Stomach (tissue), 8 donors: ENCODE measurements at regions not wholly inside any gene's neighbourhood (a gene's known extent, or its start where the extent isn't known, plus 50 kb on each side); places are given as distances from the start of the nearest gene placed in this dataset.

Experiments used
- DNase-seq, 2 donors: peaks; one replicate each; pipeline versions ENCODE4 v3.0.0 to v3.0.0-alpha.2; 2013 to 2019
- H3K27ac ChIP-seq, 5 donors: fragments of 200-600 bp in 4 of 5; sonication (generic) in 4 of 5; one replicate each; pipeline ENCODE4 v1.5.1; 2013 to 2019; ENCODE audit warnings: mild to moderate bottlenecking in 1 of 5, moderate library complexity in 1 of 5
- H3K27me3 ChIP-seq, 3 donors: fragments of 200-600 bp; sonication (generic); one replicate each; pipeline ENCODE4 v1.5.1; 2017 to 2019; ENCODE audit warnings: mixed run types in 1 of 3
- H3K36me3 ChIP-seq, 4 donors: fragments of 200-600 bp; sonication (generic); 1 replicate in 3 of 4; 2 replicates in 1 of 4; pipeline ENCODE4 v1.5.1; 2016 to 2019
- H3K4me1 ChIP-seq, 4 donors: fragments of 200-600 bp; sonication (generic); one replicate each; pipeline ENCODE4 v1.5.1; 2016 to 2019
- H3K4me3 ChIP-seq, 4 donors: fragments of 200-600 bp; sonication (generic) in 3 of 4; one replicate each; pipeline ENCODE4 v1.5.1; 2016 to 2019; ENCODE audit warnings: mild to moderate bottlenecking in 1 of 4
- H3K9me3 ChIP-seq, 4 donors: fragments of 200-600 bp; sonication (generic); one replicate each; pipeline ENCODE4 v1.5.1; 2016 to 2019
- EP300 ChIP-seq: sonication (generic); formaldehyde crosslinking; IDR thresholded peaks from one replicate; pipeline ENCODE4 v1.6.1; 2017; ENCODE audit warnings: antibody characterized with exemption
- POLR2A ChIP-seq, 4 donors: fragments of 450-650 bp; IDR thresholded peaks; one replicate each; pipeline ENCODE4 v1.6.1; 2016; ENCODE audit warnings: antibody characterized with exemption in 4 of 4, control low read depth in 2 of 4, mild to moderate bottlenecking in 1 of 4, moderate library complexity in 1 of 4
- POLR2AphosphoS5 ChIP-seq, 3 donors: sonication (generic); formaldehyde crosslinking; IDR thresholded peaks; one replicate each; pipeline ENCODE4 v1.6.1; 2016; ENCODE audit warnings: antibody characterized with exemption in 3 of 3
- WGBS, 5 donors: extraction: QIAGEN DNeasy Blood & Tissue Kit in 3 of 5; methylation state at CpG; one replicate each; pipeline versions ENCODE4 v1.1.5 to v1.1.7; 2013 to 2018; 5-methylcytosine and 5-hydroxymethylcytosine counted together
- intact Hi-C: fragments of 100-400 bp; cut with DNase I; formaldehyde crosslinking; loops from one replicate; pipeline ENCODE4 v1.15.1; 2023; ENCODE audit warnings: low total_unique reads
- TF ChIP-seq, protein P1 (sequence below), 7 experiments: fragments of 450-650 bp in 4 of 7; fragments of 200-600 bp in 3 of 7; sonication (generic) in 3 of 7; IDR thresholded peaks; one replicate each; pipeline ENCODE4 v1.5.1; 2016 to 2019; ENCODE audit warnings: antibody characterized with exemption in 7 of 7, control low read depth in 2 of 7, mild to moderate bottlenecking in 1 of 7
- donor health status: healthy with polysubstance abuse.
- donor health status: Bipolar disorder and iron deficiency.
- donor health status: healthy.

DNA sequence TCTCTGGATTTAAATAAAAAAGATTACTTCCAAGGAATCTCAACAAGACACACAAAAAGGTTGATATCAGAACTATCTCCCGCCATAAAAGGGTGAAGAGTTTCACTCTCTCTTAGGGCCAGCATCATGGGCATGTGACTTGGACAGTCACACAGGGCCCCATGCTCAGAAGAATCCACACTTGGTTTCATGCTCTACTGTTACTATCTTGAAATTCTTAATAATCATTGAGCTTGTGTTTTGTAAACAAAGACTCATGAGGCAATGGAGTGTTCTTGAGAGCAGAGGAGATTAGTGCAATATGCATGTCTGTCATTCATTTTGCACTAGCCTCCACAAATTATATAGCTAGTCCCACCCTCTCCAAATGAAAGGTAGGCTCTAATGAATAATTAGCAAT is 58.4 kb downstream of the HMHB1 start:
- WGBS, 5 donors, result 61 to 100% (median 72%) methylated on average over 1 of the region's 1 CpG
- intact Hi-C loops, result no loop called here
- Histone ChIP-seq H3K9me3 (no peaks in the 10 kb centered on the region), H3K27ac (no peak overlapping the region), H3K27me3 (no peaks in the 10 kb centered on the region), H3K36me3 (no peaks in the 10 kb centered on the region), H3K4me3 (no peak overlapping the region), H3K4me1 (peaks cover 0 to 4% (median 0%) of the 10 kb centered on the region in 4 donors)
- TF ChIP-seq, protein P1, sequence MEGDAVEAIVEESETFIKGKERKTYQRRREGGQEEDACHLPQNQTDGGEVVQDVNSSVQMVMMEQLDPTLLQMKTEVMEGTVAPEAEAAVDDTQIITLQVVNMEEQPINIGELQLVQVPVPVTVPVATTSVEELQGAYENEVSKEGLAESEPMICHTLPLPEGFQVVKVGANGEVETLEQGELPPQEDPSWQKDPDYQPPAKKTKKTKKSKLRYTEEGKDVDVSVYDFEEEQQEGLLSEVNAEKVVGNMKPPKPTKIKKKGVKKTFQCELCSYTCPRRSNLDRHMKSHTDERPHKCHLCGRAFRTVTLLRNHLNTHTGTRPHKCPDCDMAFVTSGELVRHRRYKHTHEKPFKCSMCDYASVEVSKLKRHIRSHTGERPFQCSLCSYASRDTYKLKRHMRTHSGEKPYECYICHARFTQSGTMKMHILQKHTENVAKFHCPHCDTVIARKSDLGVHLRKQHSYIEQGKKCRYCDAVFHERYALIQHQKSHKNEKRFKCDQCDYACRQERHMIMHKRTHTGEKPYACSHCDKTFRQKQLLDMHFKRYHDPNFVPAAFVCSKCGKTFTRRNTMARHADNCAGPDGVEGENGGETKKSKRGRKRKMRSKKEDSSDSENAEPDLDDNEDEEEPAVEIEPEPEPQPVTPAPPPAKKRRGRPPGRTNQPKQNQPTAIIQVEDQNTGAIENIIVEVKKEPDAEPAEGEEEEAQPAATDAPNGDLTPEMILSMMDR (IDR thresholded peaks at IDR 0.05), result no peak
- TF ChIP-seq POLR2A (IDR thresholded peaks at IDR 0.05) (no peak), POLR2AphosphoS5 (IDR thresholded peaks at IDR 0.05) (no peak), EP300 (no peak)
- no peak for DNase-seq

DNA sequence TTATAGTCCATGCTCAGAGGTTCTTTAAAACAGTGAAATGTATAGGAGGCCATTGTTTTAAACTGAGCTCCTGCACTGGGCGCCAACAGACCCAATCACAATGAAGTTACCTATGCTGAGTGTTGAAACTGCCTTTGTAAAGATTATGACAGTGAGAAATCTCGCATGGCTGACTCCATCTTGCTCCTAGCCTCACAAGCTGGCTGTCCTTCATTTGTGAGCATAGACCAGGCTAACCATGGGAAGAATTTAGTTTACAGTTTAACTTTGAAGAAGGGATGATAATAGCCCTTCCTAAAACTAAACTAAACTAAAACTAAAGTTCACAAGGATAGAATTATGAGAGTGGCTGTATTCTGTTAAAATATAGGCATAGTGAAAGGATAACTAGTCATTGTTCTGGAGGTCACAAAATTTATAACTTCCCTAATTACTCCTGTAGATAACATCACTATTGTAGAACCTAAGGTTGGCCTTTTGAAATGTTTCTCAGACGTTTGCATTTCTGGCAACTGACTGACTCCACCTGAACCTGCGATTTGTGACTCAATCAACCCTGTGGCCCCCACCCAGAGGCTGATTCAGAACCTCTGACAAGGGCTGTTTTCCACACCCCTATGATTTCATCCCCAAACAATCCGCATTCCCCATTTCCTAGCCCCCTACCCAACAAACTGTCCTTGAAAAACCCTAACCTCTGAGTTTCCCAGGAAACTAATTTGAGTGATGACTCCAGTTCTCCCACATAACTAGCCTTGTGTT is 59.1 kb downstream of the HMHB1 start:
- H3K27ac ChIP-seq, result no peak overlapping the region
- 69 to 87% (median 83%) methylated on average over 5 of the region's 5 CpGs for WGBS, 5 donors
- no peak overlapping the region for H3K4me3 ChIP-seq
- H3K4me1 ChIP-seq, result no peaks in the 10 kb centered on the region
- TF ChIP-seq POLR2AphosphoS5 (IDR thresholded peaks at IDR 0.05), result no peak
- TF ChIP-seq EP300, result no peak
- TF ChIP-seq POLR2A (IDR thresholded peaks at IDR 0.05), result no peak
- TF ChIP-seq, protein P1 (IDR thresholded peaks at IDR 0.05), result no peak
- DNase-seq, result no peak
- intact Hi-C loops, result no loop called here
- no peaks in the 10 kb centered on the region for H3K27me3 ChIP-seq
- no peaks in the 10 kb centered on the region for H3K9me3 ChIP-seq
- no peaks in the 10 kb centered on the region for H3K36me3 ChIP-seq

GRCh38 chr5:143871672-143872071 is 59.7 kb downstream of the HMHB1 start:
- no peak overlapping the region for H3K27ac ChIP-seq
- intact Hi-C loops, result no loop called here
- no peaks in the 10 kb centered on the region for H3K4me1 ChIP-seq
- H3K36me3 ChIP-seq, result no peaks in the 10 kb centered on the region
- TF ChIP-seq, protein P1 (IDR thresholded peaks at IDR 0.05), result no peak
- TF ChIP-seq POLR2AphosphoS5 (IDR thresholded peaks at IDR 0.05), result no peak
- no peak for TF ChIP-seq EP300
- no peak for TF ChIP-seq POLR2A (IDR thresholded peaks at IDR 0.05)
- H3K4me3 ChIP-seq, result no peak overlapping the region
- 59 to 86% (median 62%) methylated on average over 2 of the region's 2 CpGs for WGBS, 5 donors
- DNase-seq, result no peak
- H3K27me3 ChIP-seq, result no peaks in the 10 kb centered on the region
- H3K9me3 ChIP-seq, result no peaks in the 10 kb centered on the region

GRCh38 chr5:143874312-143874711 is 62.4 kb downstream of the HMHB1 start:
- no peak for TF ChIP-seq POLR2A (IDR thresholded peaks at IDR 0.05)
- Histone ChIP-seq H3K4me1 (no peaks in the 10 kb centered on the region), H3K27me3 (no peaks in the 10 kb centered on the region), H3K4me3 (no peak overlapping the region), H3K36me3 (no peaks in the 10 kb centered on the region), H3K27ac (no peak overlapping the region), H3K9me3 (no peaks in the 10 kb centered on the region)
- no peak for DNase-seq
- WGBS, 5 donors, result 42 to 51% (median 47%) methylated on average over 4 of the region's 4 CpGs
- intact Hi-C loops, result no loop called here

DNA sequence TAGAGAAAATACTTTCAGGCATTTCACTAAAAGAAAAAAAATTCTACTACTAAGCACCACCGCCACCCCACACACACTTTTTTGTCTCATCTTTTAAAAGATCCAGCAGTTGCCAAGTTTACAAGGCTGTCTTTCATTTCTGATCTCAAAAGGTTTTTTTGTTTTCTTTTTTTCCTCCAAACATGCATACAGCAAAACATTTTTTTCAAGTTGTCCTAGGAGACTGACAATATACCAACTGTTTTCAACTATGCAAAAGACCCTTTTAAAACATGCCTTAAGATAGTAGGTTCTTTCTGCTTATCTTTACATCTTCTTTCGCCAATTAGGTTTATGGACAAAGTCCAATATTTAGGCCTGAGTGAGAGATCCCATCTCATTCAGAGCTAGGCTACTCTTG is 65.2 kb downstream of the HMHB1 start:
- intact Hi-C loops, result no loop called here
- TF ChIP-seq EP300 (no peak), POLR2A (IDR thresholded peaks at IDR 0.05) (no peak), POLR2AphosphoS5 (IDR thresholded peaks at IDR 0.05) (no peak)
- TF ChIP-seq, protein P1 (IDR thresholded peaks at IDR 0.05), result no peak

More for the DNA sequence above, 65.2 kb downstream of the HMHB1 start:
- Histone ChIP-seq H3K27ac (no peak overlapping the region), H3K27me3 (no peaks in the 10 kb centered on the region), H3K4me1 (no peaks in the 10 kb centered on the region), H3K9me3 (no peaks in the 10 kb centered on the region), H3K36me3 (no peaks in the 10 kb centered on the region), H3K4me3 (no peak overlapping the region)
- 84 to 92% (median 88%) methylated on average over 2 of the region's 2 CpGs for WGBS, 5 donors
- no peak for DNase-seq
